Fibroblast of lung (primary cell): ENCODE measurements at regions not wholly inside any gene's neighbourhood (a gene's known extent, or its start where the extent isn't known, plus 50 kb on each side); places are given as distances from the start of the nearest gene placed in this dataset.

ENCODE experiments used
- DNase-seq, 2 donors: peaks; one replicate each; pipeline versions ENCODE4 v3.0.0 to v3.0.0-alpha.2; 2010; ENCODE audit warnings: low read depth in 2 of 2
- H2AFZ ChIP-seq: 2 replicates; pipeline ENCODE4 v1.5.1; 2012; ENCODE audit warnings: low read length, control low read depth, inconsistent platforms
- H3K27ac ChIP-seq: 2 replicates; pipeline ENCODE4 v1.5.1; 2011; ENCODE audit warnings: low read length, control low read depth; ENCODE audit not compliant: insufficient read depth
- H3K27me3 ChIP-seq: 2 replicates; pipeline ENCODE4 v1.5.1; 2011; ENCODE audit warnings: mild to moderate bottlenecking, low read length; ENCODE audit not compliant: control insufficient read depth, insufficient read depth
- H3K36me3 ChIP-seq: 2 replicates; pipeline ENCODE4 v1.5.1; 2011; ENCODE audit warnings: low read length; ENCODE audit not compliant: control insufficient read depth, insufficient read depth
- H3K4me1 ChIP-seq: 2 replicates; pipeline ENCODE4 v1.5.1; 2011; ENCODE audit warnings: low read length; ENCODE audit not compliant: control insufficient read depth, insufficient read depth; ENCODE audit errors: extremely low read depth
- H3K4me2 ChIP-seq: 2 replicates; pipeline ENCODE4 v1.5.1; 2011; ENCODE audit warnings: low read length, control low read depth; ENCODE audit not compliant: insufficient read depth; ENCODE audit errors: extremely low read depth
- H3K4me3 ChIP-seq, 4 experiments: fragments of 200-600 bp in 1 of 4; sonication (generic) in 1 of 4; replicated peaks in 1 of 4; 2 replicates each; pipeline ENCODE4 v1.5.1; 2011 to 2016; ENCODE audit warnings: low read length in 4 of 4, low read depth in 3 of 4, mild to moderate bottlenecking in 3 of 4, control low read depth in 2 of 4, inconsistent platforms in 1 of 4, mixed read lengths in 1 of 4; ENCODE audit not compliant: insufficient read depth in 1 of 4; ENCODE audit errors: control extremely low read depth in 1 of 4
- H3K79me2 ChIP-seq: 2 replicates; pipeline ENCODE4 v1.5.1; 2012; ENCODE audit warnings: mild to moderate bottlenecking, low read length, inconsistent platforms; ENCODE audit not compliant: control insufficient read depth, insufficient read depth
- H3K9ac ChIP-seq: 2 replicates; pipeline ENCODE4 v1.5.1; 2011; ENCODE audit warnings: mild to moderate bottlenecking, low read length, control low read depth; ENCODE audit not compliant: insufficient read depth
- H3K9me3 ChIP-seq: 2 replicates; pipeline ENCODE4 v1.5.1; 2012; ENCODE audit warnings: low read depth, low read length; ENCODE audit not compliant: control insufficient read depth, insufficient read depth
- H4K20me1 ChIP-seq: 2 replicates; pipeline ENCODE4 v1.5.1; 2011; ENCODE audit warnings: low read length; ENCODE audit not compliant: control insufficient read depth, insufficient read depth; ENCODE audit errors: extremely low read depth
- EZH2 ChIP-seq: IDR thresholded peaks from 2 replicates; pipeline ENCODE4 v1.5.1; 2012; ENCODE audit warnings: low read length, control low read depth, mild to moderate bottlenecking; ENCODE audit errors: missing control alignments
- TF ChIP-seq, protein P1 (sequence below), 2 donors: IDR thresholded peaks in 1 of 2; conservative IDR thresholded peaks in 1 of 2; 1 replicate in 1 of 2; 2 replicates in 1 of 2; pipeline ENCODE4 v1.5.1; 2011 to 2012; ENCODE audit warnings: low read length in 2 of 2, control low read depth in 1 of 2, inconsistent platforms in 1 of 2, low read depth in 1 of 2, mild to moderate bottlenecking in 1 of 2

DNA sequence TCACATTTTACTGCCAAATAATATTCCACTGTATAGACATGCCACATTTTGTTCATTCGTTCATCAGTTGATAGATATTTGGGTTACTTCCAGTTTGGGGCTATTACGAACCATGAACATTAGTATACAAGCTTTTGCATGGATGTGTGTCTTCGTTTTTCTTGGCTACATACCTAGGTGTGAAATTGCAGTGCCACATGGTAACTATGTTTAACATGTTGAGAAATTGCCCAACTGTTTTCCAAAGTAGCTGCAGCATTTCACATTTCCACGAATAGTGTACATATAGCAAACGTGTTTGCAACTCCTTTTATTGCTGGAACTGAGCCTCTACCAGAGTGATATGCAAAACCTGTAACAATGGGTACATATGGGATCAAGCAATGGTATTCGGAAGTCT lies 221.5 kb downstream of the VEGFC start:
- Histone ChIP-seq H3K27ac (no peak overlapping the region), H3K9me3 (no peaks in the 10 kb centered on the region), H3K4me2 (no peak overlapping the region), H3K4me1 (no peaks in the 10 kb centered on the region), H3K9ac (no peak overlapping the region), H4K20me1 (no peaks in the 10 kb centered on the region), H2AFZ (no peak overlapping the region), H3K36me3 (no peaks in the 10 kb centered on the region), H3K79me2 (no peaks in the 10 kb centered on the region), H3K27me3 (peaks cover 3% of the 10 kb centered on the region), H3K4me3 (no peak overlapping the region)
- no peak for DNase-seq
- TF ChIP-seq, protein P1, sequence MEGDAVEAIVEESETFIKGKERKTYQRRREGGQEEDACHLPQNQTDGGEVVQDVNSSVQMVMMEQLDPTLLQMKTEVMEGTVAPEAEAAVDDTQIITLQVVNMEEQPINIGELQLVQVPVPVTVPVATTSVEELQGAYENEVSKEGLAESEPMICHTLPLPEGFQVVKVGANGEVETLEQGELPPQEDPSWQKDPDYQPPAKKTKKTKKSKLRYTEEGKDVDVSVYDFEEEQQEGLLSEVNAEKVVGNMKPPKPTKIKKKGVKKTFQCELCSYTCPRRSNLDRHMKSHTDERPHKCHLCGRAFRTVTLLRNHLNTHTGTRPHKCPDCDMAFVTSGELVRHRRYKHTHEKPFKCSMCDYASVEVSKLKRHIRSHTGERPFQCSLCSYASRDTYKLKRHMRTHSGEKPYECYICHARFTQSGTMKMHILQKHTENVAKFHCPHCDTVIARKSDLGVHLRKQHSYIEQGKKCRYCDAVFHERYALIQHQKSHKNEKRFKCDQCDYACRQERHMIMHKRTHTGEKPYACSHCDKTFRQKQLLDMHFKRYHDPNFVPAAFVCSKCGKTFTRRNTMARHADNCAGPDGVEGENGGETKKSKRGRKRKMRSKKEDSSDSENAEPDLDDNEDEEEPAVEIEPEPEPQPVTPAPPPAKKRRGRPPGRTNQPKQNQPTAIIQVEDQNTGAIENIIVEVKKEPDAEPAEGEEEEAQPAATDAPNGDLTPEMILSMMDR (conservative IDR thresholded peaks at IDR 0.05 in 1 of 2, IDR thresholded peaks at IDR 0.05 in 1 of 2; ENCODE audit: low read depth in 1 of 2, low read length in 2 of 2) = no peak
- TF ChIP-seq EZH2 = no peak

DNA sequence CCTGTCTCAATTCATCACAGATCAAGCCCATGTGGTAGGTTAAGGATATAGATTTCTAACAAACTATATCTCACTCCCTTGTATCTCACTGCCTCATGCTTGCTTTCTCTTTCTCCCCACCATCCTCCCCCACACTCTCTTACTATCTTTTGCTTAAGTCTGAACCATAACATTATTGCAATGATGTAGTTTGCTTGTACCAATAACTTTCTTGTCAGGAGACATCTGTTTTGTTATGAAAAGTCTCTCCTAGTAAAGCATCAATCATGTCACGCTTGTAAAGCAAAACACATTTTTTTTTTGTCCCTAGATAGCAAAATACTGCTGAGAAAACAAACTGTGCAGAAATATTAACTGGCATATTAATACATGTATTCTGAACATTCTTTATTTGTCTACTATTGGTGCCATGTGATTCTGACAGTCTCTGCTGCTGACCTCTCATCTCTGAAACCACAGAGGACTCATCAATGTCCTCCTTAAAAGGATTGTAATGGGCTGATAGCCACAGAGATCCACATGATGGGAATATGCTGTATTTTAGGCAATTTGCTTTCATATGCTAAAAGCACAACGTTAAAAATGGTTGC lies 217.5 kb downstream of the VEGFC start:
- TF ChIP-seq EZH2 = no peak
- TF ChIP-seq, protein P1 (conservative IDR thresholded peaks at IDR 0.05 in 1 of 2, IDR thresholded peaks at IDR 0.05 in 1 of 2; ENCODE audit: low read depth in 1 of 2, low read length in 2 of 2) = no peak
- peak in 1 of 2 donors; percentile 85 for DNase-seq
- no peak overlapping the region for H3K4me2 ChIP-seq
- no peak overlapping the region for H2AFZ ChIP-seq
- no peaks in the 10 kb centered on the region for H3K79me2 ChIP-seq
- peaks cover 4% of the 10 kb centered on the region for H3K27me3 ChIP-seq
- H3K4me3 ChIP-seq = no peak overlapping the region
- no peak overlapping the region for H3K27ac ChIP-seq
- no peak overlapping the region for H3K9ac ChIP-seq
- H3K36me3 ChIP-seq = no peaks in the 10 kb centered on the region
- H3K4me1 ChIP-seq = no peaks in the 10 kb centered on the region
- H3K9me3 ChIP-seq = no peaks in the 10 kb centered on the region
- H4K20me1 ChIP-seq = no peaks in the 10 kb centered on the region

DNA sequence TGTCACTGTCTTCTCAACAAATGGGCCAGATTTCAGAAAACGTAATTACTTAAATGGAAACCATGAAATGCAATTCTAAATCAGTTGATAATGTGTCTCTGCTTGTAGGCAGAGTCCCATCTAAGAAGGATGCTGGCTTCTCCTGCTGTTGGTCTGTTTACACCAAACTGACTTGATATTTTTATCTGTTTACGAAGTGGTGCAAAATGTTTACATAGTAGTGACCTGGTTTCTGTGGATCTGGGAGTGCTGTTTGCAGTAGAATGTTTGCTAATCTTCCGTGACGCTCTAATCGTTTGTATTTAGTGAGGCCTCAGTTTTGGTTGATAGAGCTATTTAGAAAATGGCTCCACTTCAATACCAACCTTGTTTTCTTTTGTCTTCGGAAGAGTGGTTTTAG lies 213.5 kb downstream of the VEGFC start:
- no peaks in the 10 kb centered on the region for H3K9me3 ChIP-seq
- H2AFZ ChIP-seq = no peak overlapping the region
- no peak overlapping the region for H3K4me3 ChIP-seq
- H4K20me1 ChIP-seq = no peaks in the 10 kb centered on the region
- DNase-seq = no peak
- no peak overlapping the region for H3K9ac ChIP-seq
- H3K27me3 ChIP-seq = peaks cover 4% of the 10 kb centered on the region
- H3K36me3 ChIP-seq = no peaks in the 10 kb centered on the region
- TF ChIP-seq EZH2 = no peak
- TF ChIP-seq, protein P1 (conservative IDR thresholded peaks at IDR 0.05 in 1 of 2, IDR thresholded peaks at IDR 0.05 in 1 of 2; ENCODE audit: low read depth in 1 of 2, low read length in 2 of 2) = no peak
- H3K27ac ChIP-seq = no peak overlapping the region
- H3K4me2 ChIP-seq = no peak overlapping the region
- no peaks in the 10 kb centered on the region for H3K4me1 ChIP-seq
- H3K79me2 ChIP-seq = no peaks in the 10 kb centered on the region
